ENCODE measurements at regions not wholly inside any gene's neighbourhood (a gene's known extent, or its start where the extent isn't known, plus 50 kb on each side); places are given as distances from the start of the nearest gene placed in this dataset.

DNA sequence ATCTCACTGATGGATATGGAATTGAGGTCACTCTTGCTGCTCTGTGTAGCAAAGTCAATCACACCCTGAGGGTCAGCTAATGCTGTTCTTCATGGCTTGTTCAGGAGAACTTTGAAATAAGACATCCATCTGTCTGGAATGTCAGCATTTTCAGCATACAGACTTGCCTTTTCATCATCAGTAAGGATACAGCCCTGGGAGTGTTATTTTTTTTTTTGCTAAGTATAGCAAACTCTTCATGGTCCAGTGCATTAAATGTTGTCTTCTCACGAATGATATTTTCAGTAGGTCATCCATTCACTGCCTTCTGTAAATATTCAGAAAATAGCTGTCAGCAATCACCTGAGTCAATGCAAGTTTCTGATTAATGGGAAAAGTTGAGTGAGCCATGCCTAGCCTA lies 268.8 kb upstream of the SMIM31 start:
- DNase-seq = no peak

GRCh38 chr4:164488114-164488513 lies 265.8 kb upstream of the SMIM31 start:
- WGBS, 2 experiments (ENCODE audit: insufficient coverage in 1 of 2, insufficient read length in 1 of 2) = 72% methylated on average over 3 of the region's 3 CpGs; no CpG with 5 or more reads in 1 of the 2 experiments
- Histone ChIP-seq H3K27me3 (ENCODE audit: control insufficient read depth, insufficient read depth, low read length, poor library complexity, severe bottlenecking) (no peaks in the 10 kb centered on the region), H3K9ac (ENCODE audit: extremely low read depth, low read length, poor library complexity, severe bottlenecking) (no peak overlapping the region), H3K27ac (ENCODE audit: low read depth, low read length) (no peak overlapping the region), H3K4me3 (ENCODE audit: low read length) (no peak overlapping the region), H3K4me1 (ENCODE audit: control insufficient read depth, insufficient read depth, low read length) (no peaks in the 10 kb centered on the region), H3K36me3 (ENCODE audit: control insufficient read depth, insufficient read depth, low read length) (no peaks in the 10 kb centered on the region), H3K9me3 (ENCODE audit: control insufficient read depth, low read length) (no peaks in the 10 kb centered on the region)
- DNase-seq = no peak
- no peaks in the 10 kb centered on the region for H3K27me3 Mint-ChIP-seq (ENCODE audit: insufficient read depth)
- no peak for TF ChIP-seq CTCF (conservative IDR thresholded peaks at IDR 0.05)
- no peaks in the 10 kb centered on the region for H3K36me3 Mint-ChIP-seq (ENCODE audit: low read depth)
- H3K4me3 Mint-ChIP-seq = no peak overlapping the region
- no peak overlapping the region for H3K27ac Mint-ChIP-seq
- H3K4me1 Mint-ChIP-seq = no peaks in the 10 kb centered on the region
- H3K9me3 Mint-ChIP-seq = no peaks in the 10 kb centered on the region

More for the DNA sequence above, 268.8 kb upstream of the SMIM31 start:
- H3K27me3 Mint-ChIP-seq (ENCODE audit: insufficient read depth) = no peaks in the 10 kb centered on the region
- Histone ChIP-seq H3K4me3 (ENCODE audit: low read length) (no peak overlapping the region), H3K9me3 (ENCODE audit: control insufficient read depth, low read length) (no peaks in the 10 kb centered on the region), H3K9ac (ENCODE audit: extremely low read depth, low read length, poor library complexity, severe bottlenecking) (no peak overlapping the region), H3K27me3 (ENCODE audit: control insufficient read depth, insufficient read depth, low read length, poor library complexity, severe bottlenecking) (no peaks in the 10 kb centered on the region), H3K27ac (ENCODE audit: low read depth, low read length) (no peak overlapping the region), H3K4me1 (ENCODE audit: control insufficient read depth, insufficient read depth, low read length) (no peaks in the 10 kb centered on the region), H3K36me3 (ENCODE audit: control insufficient read depth, insufficient read depth, low read length) (no peaks in the 10 kb centered on the region)
- H3K27ac Mint-ChIP-seq = no peak overlapping the region
- WGBS, 2 experiments (ENCODE audit: insufficient coverage in 1 of 2, insufficient read length in 1 of 2) = 86% methylated on average over 1 of the region's 1 CpG; no CpG with 5 or more reads in 1 of the 2 experiments
- H3K4me1 Mint-ChIP-seq = no peaks in the 10 kb centered on the region
- H3K4me3 Mint-ChIP-seq = no peak overlapping the region
- H3K36me3 Mint-ChIP-seq (ENCODE audit: low read depth) = no peaks in the 10 kb centered on the region
- H3K9me3 Mint-ChIP-seq = no peaks in the 10 kb centered on the region
- no peak for TF ChIP-seq CTCF (conservative IDR thresholded peaks at IDR 0.05)

GRCh38 chr4:164501074-164501473 lies 252.9 kb upstream of the SMIM31 start:
- no peak for TF ChIP-seq CTCF (conservative IDR thresholded peaks at IDR 0.05)
- no peaks in the 10 kb centered on the region for H3K4me1 ChIP-seq (ENCODE audit: control insufficient read depth, insufficient read depth, low read length)
- no peak overlapping the region for H3K4me3 ChIP-seq (ENCODE audit: low read length)
- Mint-ChIP-seq H3K4me3 (no peak overlapping the region), H3K27me3 (ENCODE audit: insufficient read depth) (no peaks in the 10 kb centered on the region), H3K27ac (no peak overlapping the region), H3K4me1 (no peaks in the 10 kb centered on the region), H3K36me3 (ENCODE audit: low read depth) (no peaks in the 10 kb centered on the region), H3K9me3 (no peaks in the 10 kb centered on the region)
- no peaks in the 10 kb centered on the region for H3K9me3 ChIP-seq (ENCODE audit: control insufficient read depth, low read length)
- H3K27ac ChIP-seq (ENCODE audit: low read depth, low read length) = no peak overlapping the region
- H3K9ac ChIP-seq (ENCODE audit: extremely low read depth, low read length, poor library complexity, severe bottlenecking) = no peak overlapping the region
- H3K27me3 ChIP-seq (ENCODE audit: control insufficient read depth, insufficient read depth, low read length, poor library complexity, severe bottlenecking) = no peaks in the 10 kb centered on the region
- H3K36me3 ChIP-seq (ENCODE audit: control insufficient read depth, insufficient read depth, low read length) = no peaks in the 10 kb centered on the region
- no peak for DNase-seq
